Activated CD4-positive, alpha-beta T cell treated with anti-CD3 and anti-CD28 coated beads, Interleukin-2, amount 10 ng/mL, durations not matched to agents 7 days and 5 days (primary cell): ENCODE measurements at regions not wholly inside any gene's neighbourhood (a gene's known extent, or its start where the extent isn't known, plus 50 kb on each side); places are given as distances from the start of the nearest gene placed in this dataset.

ENCODE experiments used
- CTCF ChIA-PET: fragments of 350-600 bp; sonication (Branson Sonifier 250); formaldehyde crosslinking; loops from one replicate; lab custom pipeline; 2021; ENCODE audit warnings: antibody characterized with exemption; lab: Charles Lee
- POLR2A ChIA-PET: fragments of 350-600 bp; sonication (Branson Sonifier 250); formaldehyde crosslinking; loops from one replicate; lab custom pipeline; 2021; ENCODE audit warnings: antibody characterized with exemption; lab: Charles Lee
- DNase-seq: peaks from one replicate; pipeline ENCODE4 v3.0.0-alpha.2; 2020
- H3K27ac Mint-ChIP-seq: one replicate; pipeline ENCODE4 v1.8.0; 2021; ENCODE audit warnings: mild to moderate bottlenecking, moderate library complexity, mixed read lengths
- H3K27me3 Mint-ChIP-seq: one replicate; pipeline ENCODE4 v1.8.0; 2021; ENCODE audit warnings: mixed read lengths
- H3K36me3 Mint-ChIP-seq: one replicate; pipeline ENCODE4 v1.8.0; 2021; ENCODE audit warnings: low read depth, mixed read lengths
- H3K4me1 Mint-ChIP-seq: one replicate; pipeline ENCODE4 v1.8.0; 2021; ENCODE audit warnings: mixed read lengths
- H3K4me3 Mint-ChIP-seq: one replicate; pipeline ENCODE4 v1.8.0; 2021; ENCODE audit warnings: mild to moderate bottlenecking, moderate library complexity, mixed read lengths
- H3K9me3 Mint-ChIP-seq: one replicate; pipeline ENCODE4 v1.8.0; 2021; ENCODE audit warnings: mixed read lengths

GRCh38 chr2:153386481-153386897, 92.1 kb downstream of the RPRM start:
- Mint-ChIP-seq H3K27me3 (no peaks in the 10 kb centered on the region), H3K4me3 (no peak overlapping the region), H3K27ac (no peak overlapping the region), H3K36me3 (no peaks in the 10 kb centered on the region), H3K9me3 (no peaks in the 10 kb centered on the region), H3K4me1 (no peaks in the 10 kb centered on the region)
- no peak for DNase-seq
- ChIA-PET POLR2A (no interaction called here), CTCF (no interaction called here)

DNA sequence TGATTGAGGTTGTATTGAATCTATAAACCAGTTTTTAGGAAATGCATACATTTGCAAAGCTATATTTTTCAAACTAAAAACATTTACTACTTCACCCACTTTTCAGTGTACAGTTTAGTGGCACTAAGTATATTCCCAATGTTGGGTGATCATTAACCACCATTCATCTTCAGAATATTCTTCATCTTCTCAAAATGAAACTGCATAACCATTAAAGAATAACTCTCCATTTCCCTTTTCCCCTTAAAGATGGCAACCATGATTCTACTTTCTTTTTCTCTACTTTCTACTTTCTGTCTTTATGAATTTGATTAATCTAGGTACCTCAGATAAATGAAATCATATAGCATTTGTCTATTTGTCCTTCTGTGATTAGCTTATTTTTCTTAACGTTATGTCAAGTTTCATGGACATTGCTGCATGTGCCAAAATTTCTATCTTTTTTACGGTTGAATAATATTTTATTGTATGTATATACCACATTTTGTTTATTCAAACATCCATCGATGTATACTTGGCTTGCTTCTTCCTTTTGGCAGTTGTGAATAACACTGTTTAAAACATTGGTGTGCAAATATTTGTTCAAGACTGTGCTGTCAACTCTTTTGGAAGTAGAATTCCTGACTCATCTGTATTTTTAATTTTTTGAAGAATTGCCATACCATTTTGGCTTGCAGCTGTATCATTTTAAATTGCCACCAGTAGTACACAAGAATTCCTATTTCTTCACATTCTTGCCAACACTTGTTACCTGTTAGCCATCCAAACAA, 104.9 kb downstream of the RPRM start:
- Mint-ChIP-seq H3K4me1 (no peaks in the 10 kb centered on the region), H3K9me3 (no peaks in the 10 kb centered on the region), H3K36me3 (no peaks in the 10 kb centered on the region), H3K27me3 (no peaks in the 10 kb centered on the region), H3K27ac (no peak overlapping the region), H3K4me3 (no peak overlapping the region)
- POLR2A ChIA-PET, result no interaction called here
- CTCF ChIA-PET, result no interaction called here
- DNase-seq, result no peak

- no peaks in the 10 kb centered on the region for H3K27me3 Mint-ChIP-seq
- CTCF ChIA-PET, result no interaction called here
- no peak for DNase-seq
- POLR2A ChIA-PET, result no interaction called here
- no peak overlapping the region for H3K27ac Mint-ChIP-seq
- H3K4me3 Mint-ChIP-seq, result no peak overlapping the region
- no peaks in the 10 kb centered on the region for H3K9me3 Mint-ChIP-seq
- H3K36me3 Mint-ChIP-seq, result no peaks in the 10 kb centered on the region
- H3K4me1 Mint-ChIP-seq, result no peaks in the 10 kb centered on the region
Observed at GRCh38 chr2:153360239-153360638, 118.3 kb downstream of the RPRM start.

DNA sequence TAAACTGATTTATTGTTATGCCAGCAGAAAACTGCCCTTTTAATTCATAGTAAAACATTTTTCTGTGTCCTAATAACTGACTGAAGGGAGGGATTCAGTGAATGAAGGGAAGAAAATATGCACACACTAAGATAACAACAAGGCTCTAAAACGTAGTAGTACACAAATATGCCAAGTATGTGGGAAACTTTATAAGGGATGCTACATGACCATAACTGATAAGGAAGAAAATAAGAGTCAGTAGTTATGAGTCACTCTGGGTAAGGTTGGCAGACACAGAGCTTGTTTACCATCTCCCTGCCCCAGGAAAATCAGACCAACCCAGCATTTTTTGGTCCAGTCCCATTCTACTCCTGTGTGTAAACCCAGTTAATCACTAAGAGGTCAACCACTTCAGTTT, 124.2 kb downstream of the RPRM start:
- Mint-ChIP-seq H3K27ac (no peak overlapping the region), H3K27me3 (no peaks in the 10 kb centered on the region), H3K4me1 (no peaks in the 10 kb centered on the region), H3K4me3 (no peak overlapping the region), H3K36me3 (no peaks in the 10 kb centered on the region), H3K9me3 (no peaks in the 10 kb centered on the region)
- no peak for DNase-seq
- ChIA-PET CTCF (interaction anchor here (0.5 kb wide), 1 partner anchor 166 kb away, joined by 3 read pairs; no protein-coding TSS in a partner anchor), POLR2A (no interaction called here)

GRCh38 chr2:153349603-153350002, 129.0 kb downstream of the RPRM start:
- H3K9me3 Mint-ChIP-seq, result no peaks in the 10 kb centered on the region
- CTCF ChIA-PET, result no interaction called here
- H3K4me1 Mint-ChIP-seq, result no peaks in the 10 kb centered on the region
- H3K27me3 Mint-ChIP-seq, result no peaks in the 10 kb centered on the region
- no peak overlapping the region for H3K27ac Mint-ChIP-seq
- H3K36me3 Mint-ChIP-seq, result no peaks in the 10 kb centered on the region
- no peak overlapping the region for H3K4me3 Mint-ChIP-seq
- no peak for DNase-seq
- POLR2A ChIA-PET, result no interaction called here

DNA sequence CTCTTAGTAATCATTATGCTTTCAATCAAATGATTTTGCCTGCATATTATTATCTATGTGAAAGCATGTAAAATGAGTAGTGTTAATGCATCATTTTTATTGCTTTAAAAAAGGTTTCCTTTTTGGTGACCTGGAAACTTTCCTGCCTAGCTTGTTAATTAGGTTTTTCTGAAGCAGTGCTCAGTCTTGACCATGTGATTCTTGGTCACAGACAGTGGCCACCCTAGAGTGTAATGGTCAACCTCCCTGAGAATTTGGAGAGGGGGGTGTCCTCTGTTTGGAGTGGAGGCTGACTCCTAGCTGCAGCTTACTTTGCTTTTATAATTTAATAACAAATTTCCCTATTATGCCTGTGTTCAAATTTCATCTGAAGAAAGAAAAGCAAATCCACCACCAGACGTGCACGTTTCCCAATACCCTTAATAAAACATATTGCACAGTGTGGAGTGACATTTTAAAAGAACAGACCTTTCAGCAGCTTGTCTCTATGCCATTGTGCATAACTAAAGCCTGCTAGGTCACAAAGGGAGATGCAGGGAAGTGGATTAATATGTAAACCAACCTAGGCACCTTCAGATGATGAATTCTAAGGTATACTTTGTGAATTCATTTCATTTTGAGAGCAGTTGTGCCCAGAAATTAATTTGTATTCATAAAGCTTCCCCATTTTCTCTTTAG, 130.6 kb downstream of the RPRM start:
- H3K36me3 Mint-ChIP-seq, result no peaks in the 10 kb centered on the region
- no peak for DNase-seq
- no peak overlapping the region for H3K4me3 Mint-ChIP-seq
- no peaks in the 10 kb centered on the region for H3K27me3 Mint-ChIP-seq
- no peaks in the 10 kb centered on the region for H3K4me1 Mint-ChIP-seq
- H3K9me3 Mint-ChIP-seq, result no peaks in the 10 kb centered on the region
- CTCF ChIA-PET, result no interaction called here
- H3K27ac Mint-ChIP-seq, result no peak overlapping the region
- POLR2A ChIA-PET, result no interaction called here

- H3K27me3 Mint-ChIP-seq, result no peaks in the 10 kb centered on the region
- ChIA-PET CTCF (no interaction called here), POLR2A (no interaction called here)
- no peaks in the 10 kb centered on the region for H3K4me1 Mint-ChIP-seq
- H3K4me3 Mint-ChIP-seq, result no peak overlapping the region
- H3K27ac Mint-ChIP-seq, result no peak overlapping the region
- DNase-seq, result no peak
- H3K36me3 Mint-ChIP-seq, result no peaks in the 10 kb centered on the region
- peaks cover 3% of the 10 kb centered on the region for H3K9me3 Mint-ChIP-seq
Observed at GRCh38 chr2:153320879-153321278, 157.7 kb downstream of the RPRM start.

DNA sequence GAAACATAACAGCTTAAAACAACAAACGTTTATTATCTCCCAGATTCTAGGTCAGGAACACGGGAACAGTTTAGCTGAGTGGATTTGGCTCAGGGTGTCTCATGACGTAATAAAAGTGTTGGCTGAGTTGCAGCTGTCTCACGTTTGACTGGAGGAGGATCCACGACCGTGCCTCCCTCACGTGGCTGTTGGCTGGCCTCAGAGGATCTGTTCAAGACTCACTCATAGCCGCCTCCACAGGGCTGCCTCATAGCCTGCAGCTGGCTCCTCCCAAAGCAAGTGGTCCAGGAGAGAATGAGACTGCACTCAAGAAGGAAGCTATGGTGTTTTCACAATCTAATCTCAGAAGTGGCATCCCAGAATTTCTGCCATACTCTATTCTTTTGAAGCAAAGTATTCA, 167.1 kb downstream of the RPRM start:
- Mint-ChIP-seq H3K27me3 (no peaks in the 10 kb centered on the region), H3K4me1 (no peaks in the 10 kb centered on the region), H3K27ac (no peak overlapping the region), H3K36me3 (no peaks in the 10 kb centered on the region), H3K4me3 (no peak overlapping the region), H3K9me3 (no peaks in the 10 kb centered on the region)
- CTCF ChIA-PET, result no interaction called here
- POLR2A ChIA-PET, result no interaction called here
- DNase-seq, result no peak

DNA sequence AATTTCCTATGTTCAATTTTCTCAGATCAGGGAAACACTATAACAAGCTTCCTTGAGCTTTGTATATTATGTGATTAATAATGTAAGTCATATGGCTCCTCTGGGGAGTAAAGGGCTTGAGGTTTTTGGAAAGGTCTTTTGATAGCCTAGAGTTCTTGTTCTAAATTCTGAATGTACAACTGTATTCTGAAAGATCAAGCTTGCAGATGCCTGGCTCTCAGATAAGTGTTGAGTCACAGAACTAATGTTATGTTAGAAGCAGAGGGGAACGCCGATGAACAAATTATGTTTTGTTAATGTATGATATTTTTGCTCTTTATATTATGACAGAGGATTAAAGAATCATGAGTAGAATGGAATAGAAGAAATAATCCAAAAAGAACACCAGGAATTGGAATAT, 170.1 kb downstream of the RPRM start:
- Mint-ChIP-seq H3K36me3 (no peaks in the 10 kb centered on the region), H3K27me3 (no peaks in the 10 kb centered on the region), H3K4me3 (no peak overlapping the region), H3K27ac (no peak overlapping the region), H3K9me3 (no peaks in the 10 kb centered on the region), H3K4me1 (no peaks in the 10 kb centered on the region)
- ChIA-PET POLR2A (no interaction called here), CTCF (no interaction called here)
- no peak for DNase-seq

GRCh38 chr2:153307223-153307622, 171.3 kb downstream of the RPRM start:
- Mint-ChIP-seq H3K9me3 (no peaks in the 10 kb centered on the region), H3K4me3 (no peak overlapping the region), H3K36me3 (no peaks in the 10 kb centered on the region), H3K27ac (no peak overlapping the region), H3K27me3 (no peaks in the 10 kb centered on the region), H3K4me1 (no peaks in the 10 kb centered on the region)
- CTCF ChIA-PET, result no interaction called here
- POLR2A ChIA-PET, result no interaction called here
- no peak for DNase-seq

DNA sequence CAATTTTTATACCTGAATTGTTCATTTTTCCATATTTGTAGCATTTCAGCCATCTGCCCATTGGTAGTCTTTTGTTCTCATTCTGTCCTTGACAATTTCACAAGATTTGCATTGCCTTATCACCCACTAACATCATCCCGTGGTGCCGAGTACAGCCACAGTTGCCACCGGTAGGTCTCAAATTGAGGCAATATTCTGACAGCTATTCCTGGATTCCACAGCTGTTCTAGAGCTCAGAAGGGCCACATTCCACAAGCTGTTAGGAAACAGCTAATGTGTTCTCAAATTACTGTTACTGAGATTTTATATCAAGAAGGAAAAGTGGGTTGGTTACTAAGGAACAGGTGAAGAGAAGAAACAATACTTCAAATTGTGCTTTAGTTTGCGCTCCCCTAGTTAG, 178.8 kb downstream of the RPRM start:
- H3K27me3 Mint-ChIP-seq, result no peaks in the 10 kb centered on the region
- H3K27ac Mint-ChIP-seq, result no peak overlapping the region
- H3K9me3 Mint-ChIP-seq, result no peaks in the 10 kb centered on the region
- no peaks in the 10 kb centered on the region for H3K36me3 Mint-ChIP-seq
- H3K4me1 Mint-ChIP-seq, result no peaks in the 10 kb centered on the region
- POLR2A ChIA-PET, result no interaction called here
- no peak for DNase-seq
- CTCF ChIA-PET, result no interaction called here
- no peak overlapping the region for H3K4me3 Mint-ChIP-seq

GRCh38 chr2:153299217-153299616, 179.3 kb downstream of the RPRM start:
- H3K9me3 Mint-ChIP-seq, result no peaks in the 10 kb centered on the region
- no peak for DNase-seq
- no peaks in the 10 kb centered on the region for H3K36me3 Mint-ChIP-seq
- no peaks in the 10 kb centered on the region for H3K4me1 Mint-ChIP-seq
- ChIA-PET CTCF (no interaction called here), POLR2A (no interaction called here)
- no peak overlapping the region for H3K4me3 Mint-ChIP-seq
- H3K27ac Mint-ChIP-seq, result no peak overlapping the region
- no peaks in the 10 kb centered on the region for H3K27me3 Mint-ChIP-seq

DNA sequence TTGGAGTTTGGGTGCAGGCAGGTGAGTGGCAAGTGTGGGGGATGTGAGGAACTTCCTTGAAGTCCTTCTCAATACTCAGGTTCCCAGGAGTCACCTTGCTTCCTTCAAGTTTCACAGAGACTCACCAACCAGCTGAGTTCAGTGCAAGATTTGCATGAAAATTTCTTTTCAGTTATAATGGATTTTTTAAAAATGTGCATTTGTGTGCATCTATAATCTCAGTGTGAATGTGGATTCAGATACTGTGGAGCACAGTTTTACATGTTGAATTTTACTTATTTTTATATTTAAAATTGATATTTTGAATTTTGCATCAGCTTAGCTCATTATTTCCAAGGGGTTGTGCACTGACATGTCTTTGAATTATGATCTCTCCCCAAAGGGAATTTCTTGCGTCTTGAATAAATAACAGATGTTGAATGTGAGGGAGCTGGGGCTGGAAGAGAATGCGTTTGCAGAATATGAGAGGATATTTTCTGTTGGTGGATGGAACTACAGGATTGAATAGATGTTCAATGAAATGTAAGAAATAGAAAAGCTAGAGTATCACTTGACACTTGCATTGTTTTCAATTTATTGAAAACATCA, 184.3 kb downstream of the RPRM start:
- no peak overlapping the region for H3K4me3 Mint-ChIP-seq
- no peaks in the 10 kb centered on the region for H3K36me3 Mint-ChIP-seq
- ChIA-PET CTCF (no interaction called here), POLR2A (no interaction called here)
- H3K27me3 Mint-ChIP-seq, result no peaks in the 10 kb centered on the region
- no peak for DNase-seq
- H3K27ac Mint-ChIP-seq, result no peak overlapping the region
- no peaks in the 10 kb centered on the region for H3K9me3 Mint-ChIP-seq
- no peaks in the 10 kb centered on the region for H3K4me1 Mint-ChIP-seq
